Lower lobe of right lung (tissue), 2 donors: ENCODE measurements at regions not wholly inside any gene's neighbourhood (a gene's known extent, or its start where the extent isn't known, plus 50 kb on each side); places are given as distances from the start of the nearest gene placed in this dataset.
"Not testable (repeated sequence)": the region's sequence is repeated elsewhere in the genome, so short reads cannot be mapped to it uniquely, and the experiment has no call there.

Source experiments
- ATAC-seq, 2 donors: fragments of 200-7000 bp; cut with Tn5 transposase; one replicate each; pipeline ENCODE4 v1.9.1; 2020 to 2022; ENCODE audit warnings: mild to moderate bottlenecking in 2 of 2, moderate library complexity in 2 of 2
- DNase-seq: peaks from one replicate; pipeline ENCODE4 v3.0.0-alpha.2; 2020
- H3K27ac ChIP-seq: fragments of 200-600 bp; one replicate; pipeline ENCODE4 v1.8.0; 2022
- H3K27me3 ChIP-seq: fragments of 200-600 bp; one replicate; pipeline ENCODE4 v1.8.0; 2022; ENCODE audit warnings: low read depth
- H3K36me3 ChIP-seq: fragments of 200-600 bp; one replicate; pipeline ENCODE4 v1.8.0; 2022; ENCODE audit warnings: mild to moderate bottlenecking
- H3K4me1 ChIP-seq: fragments of 200-600 bp; one replicate; pipeline ENCODE4 v1.8.0; 2022
- H3K4me3 ChIP-seq: fragments of 200-600 bp; one replicate; pipeline ENCODE4 v1.8.0; 2022; ENCODE audit warnings: mild to moderate bottlenecking
- H3K9me3 ChIP-seq: fragments of 200-600 bp; one replicate; pipeline ENCODE4 v1.8.0; 2022
- intact Hi-C: fragments of 100-400 bp; cut with DNase I; formaldehyde crosslinking; loops from one replicate; pipeline ENCODE4 v1.11.0; 2022
- TF ChIP-seq, protein P1 (sequence below): fragments of 200-600 bp; IDR thresholded peaks from one replicate; pipeline ENCODE4 v1.8.0; 2022; ENCODE audit warnings: antibody characterized with exemption, mild to moderate bottlenecking
- donor health status: DM: no; HTN: yes; CAD: no; lungs with severe emphysema.

DNA sequence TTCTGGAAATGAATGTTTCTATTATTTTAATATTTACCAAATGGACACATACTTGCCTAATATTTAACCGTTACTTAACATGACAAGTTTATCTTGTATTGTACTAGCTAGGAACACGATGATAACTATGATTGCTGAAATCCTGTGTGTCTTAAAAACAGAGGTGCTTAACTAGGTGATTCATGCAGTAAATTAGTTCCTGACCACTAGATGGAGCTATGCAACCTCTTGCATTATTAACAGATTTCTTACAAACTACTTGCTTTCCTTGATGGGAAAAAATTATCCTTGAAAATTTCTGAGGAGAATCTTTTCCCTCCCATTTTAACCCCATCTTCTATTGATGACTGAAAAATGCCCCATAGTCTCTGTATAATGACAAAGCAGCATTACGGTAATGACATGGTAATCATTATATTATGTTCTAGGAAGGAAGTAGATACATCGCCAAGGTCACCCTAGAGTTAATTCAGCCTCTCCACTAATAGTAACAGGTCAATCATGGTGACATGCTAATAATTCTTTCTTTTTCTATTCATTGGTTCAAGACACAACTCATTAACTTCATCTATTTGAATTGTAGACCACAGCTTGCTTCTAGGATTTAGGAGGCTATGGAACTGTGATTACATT, 844.2 kb downstream of the RAPGEF2 start:
- H3K4me1 ChIP-seq = no peaks in the 10 kb centered on the region
- ATAC-seq (no peak), DNase-seq (no peak)
- no peak overlapping the region for H3K27ac ChIP-seq
- H3K27me3 ChIP-seq = no peaks in the 10 kb centered on the region
- intact Hi-C loops = no loop called here
- TF ChIP-seq, protein P1, sequence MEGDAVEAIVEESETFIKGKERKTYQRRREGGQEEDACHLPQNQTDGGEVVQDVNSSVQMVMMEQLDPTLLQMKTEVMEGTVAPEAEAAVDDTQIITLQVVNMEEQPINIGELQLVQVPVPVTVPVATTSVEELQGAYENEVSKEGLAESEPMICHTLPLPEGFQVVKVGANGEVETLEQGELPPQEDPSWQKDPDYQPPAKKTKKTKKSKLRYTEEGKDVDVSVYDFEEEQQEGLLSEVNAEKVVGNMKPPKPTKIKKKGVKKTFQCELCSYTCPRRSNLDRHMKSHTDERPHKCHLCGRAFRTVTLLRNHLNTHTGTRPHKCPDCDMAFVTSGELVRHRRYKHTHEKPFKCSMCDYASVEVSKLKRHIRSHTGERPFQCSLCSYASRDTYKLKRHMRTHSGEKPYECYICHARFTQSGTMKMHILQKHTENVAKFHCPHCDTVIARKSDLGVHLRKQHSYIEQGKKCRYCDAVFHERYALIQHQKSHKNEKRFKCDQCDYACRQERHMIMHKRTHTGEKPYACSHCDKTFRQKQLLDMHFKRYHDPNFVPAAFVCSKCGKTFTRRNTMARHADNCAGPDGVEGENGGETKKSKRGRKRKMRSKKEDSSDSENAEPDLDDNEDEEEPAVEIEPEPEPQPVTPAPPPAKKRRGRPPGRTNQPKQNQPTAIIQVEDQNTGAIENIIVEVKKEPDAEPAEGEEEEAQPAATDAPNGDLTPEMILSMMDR = peak; percentile 60
- H3K36me3 ChIP-seq = no peaks in the 10 kb centered on the region
- H3K9me3 ChIP-seq = no peaks in the 10 kb centered on the region
- no peak overlapping the region for H3K4me3 ChIP-seq

DNA sequence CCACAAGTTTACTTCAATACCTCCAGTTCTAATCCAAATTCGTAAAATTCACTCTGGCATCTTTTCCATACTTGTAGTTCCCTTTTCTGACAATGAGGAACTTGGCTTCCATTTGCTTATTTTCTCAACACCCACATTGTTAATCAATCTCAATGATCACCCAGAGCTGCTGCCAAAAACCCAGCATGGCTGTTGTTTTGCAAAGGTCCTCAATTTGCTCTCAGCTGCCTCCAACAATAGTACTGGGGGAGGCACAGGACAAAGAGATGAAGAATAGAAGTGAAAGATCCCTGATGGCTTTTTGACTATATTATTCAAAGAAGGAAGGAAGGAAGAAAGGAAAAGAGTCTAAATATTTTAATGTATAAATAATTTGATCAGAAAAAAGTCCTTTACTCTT, 847.8 kb downstream of the RAPGEF2 start:
- ATAC-seq (no peak), DNase-seq (no peak)
- TF ChIP-seq, protein P1 = no peak
- no peak overlapping the region for H3K27ac ChIP-seq
- no peak overlapping the region for H3K4me3 ChIP-seq
- no peaks in the 10 kb centered on the region for H3K27me3 ChIP-seq
- H3K9me3 ChIP-seq = no peaks in the 10 kb centered on the region
- H3K36me3 ChIP-seq = no peaks in the 10 kb centered on the region
- H3K4me1 ChIP-seq = no peaks in the 10 kb centered on the region
- intact Hi-C loops = no loop called here

DNA sequence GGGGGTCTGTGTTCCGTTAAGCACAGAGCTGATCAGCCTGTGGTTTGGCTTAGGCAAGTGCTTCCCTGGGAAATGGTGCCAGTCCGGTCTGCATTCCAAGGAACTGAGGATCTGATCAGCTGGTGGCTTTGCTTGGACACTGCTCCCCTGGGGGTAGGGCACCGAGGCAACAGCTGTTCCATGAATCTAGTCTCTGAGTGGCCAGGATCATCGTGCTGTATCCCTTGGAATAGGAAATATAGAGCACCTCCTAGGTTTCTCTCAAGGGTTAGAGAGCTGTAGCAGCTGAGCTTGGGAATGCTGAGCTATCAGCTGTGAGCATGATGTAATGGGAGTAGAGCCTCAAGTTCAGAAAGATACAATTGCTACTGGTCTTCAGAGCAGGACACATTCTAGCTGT, 863.9 kb downstream of the RAPGEF2 start:
- Histone ChIP-seq H3K36me3 (no peaks in the 10 kb centered on the region), H3K4me3 (no peak overlapping the region), H3K27me3 (no peaks in the 10 kb centered on the region), H3K9me3 (no peaks in the 10 kb centered on the region), H3K4me1 (no peaks in the 10 kb centered on the region), H3K27ac (no peak overlapping the region)
- TF ChIP-seq, protein P1 = no peak
- ATAC-seq (no peak), DNase-seq (no peak)
- intact Hi-C loops = no loop called here

DNA sequence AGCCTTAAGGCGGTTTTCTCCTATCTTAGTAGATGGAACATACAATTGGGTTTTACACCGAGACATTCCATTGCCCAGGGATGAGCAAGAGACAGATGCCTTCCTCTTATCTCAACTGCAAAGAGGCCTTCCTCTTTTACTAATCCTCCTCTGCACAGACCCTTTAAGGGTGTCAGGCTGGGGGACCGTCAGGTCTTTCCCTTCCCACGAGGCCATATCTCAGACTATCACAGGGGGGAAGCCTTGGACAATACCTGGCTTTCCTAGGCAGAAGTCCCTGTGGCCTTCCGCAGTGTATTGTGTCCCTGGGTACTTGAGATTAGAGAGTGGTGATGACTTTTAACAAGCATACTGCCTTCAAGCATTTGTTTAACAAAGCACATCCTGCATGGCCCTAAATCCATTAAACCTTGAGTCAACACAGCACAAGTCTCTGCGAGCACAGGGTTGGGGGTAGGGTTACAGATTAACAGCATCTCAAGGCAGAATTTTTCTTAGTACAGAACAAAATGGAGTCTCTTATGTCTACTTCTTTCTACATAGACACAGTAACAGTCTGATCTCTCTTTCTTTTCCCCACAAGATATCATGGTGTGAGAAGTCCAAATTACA, 874.1 kb downstream of the RAPGEF2 start:
- ATAC-seq, H3K27me3 ChIP-seq, H3K36me3 ChIP-seq, H3K9me3 ChIP-seq, intact Hi-C loops, DNase-seq, H3K27ac ChIP-seq, H3K4me3 ChIP-seq, H3K4me1 ChIP-seq: not testable (repeated sequence)

DNA sequence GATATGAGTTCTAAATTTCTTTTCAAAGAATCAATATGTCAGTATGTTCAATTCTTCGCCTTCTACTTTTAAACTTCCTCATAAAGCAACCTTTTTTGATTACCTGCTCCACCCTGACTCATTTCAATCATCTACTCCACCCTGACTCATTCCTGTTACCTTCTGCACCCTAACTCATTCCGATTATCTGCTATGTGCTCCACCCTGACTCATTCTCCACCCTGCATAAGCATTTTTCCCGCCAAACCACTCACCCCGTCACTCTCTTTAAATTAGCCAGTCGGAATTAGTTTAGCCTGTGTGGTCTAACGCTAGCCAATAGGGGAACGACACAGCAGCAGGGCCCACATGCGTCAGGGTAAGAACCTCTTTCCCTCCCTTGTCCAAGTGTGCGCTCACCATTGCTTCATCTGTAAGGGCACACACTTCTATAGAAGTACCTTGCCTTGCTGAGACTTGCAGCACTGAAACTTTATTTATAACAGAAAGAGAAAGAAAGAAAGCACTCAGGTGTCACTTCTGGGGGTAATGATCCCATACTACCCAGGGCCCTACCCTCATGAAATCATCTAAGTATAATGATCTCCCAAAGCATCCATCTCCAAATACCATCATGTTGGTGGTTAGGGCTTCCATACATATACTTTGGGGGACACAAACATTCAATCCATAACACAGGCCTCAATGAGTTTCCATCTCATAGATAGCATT, 875.2 kb downstream of the RAPGEF2 start:
- intact Hi-C loops = no loop called here
- no peaks in the 10 kb centered on the region for H3K4me1 ChIP-seq
- ATAC-seq (no peak), DNase-seq (no peak)
- TF ChIP-seq, protein P1 = no peak
- H3K27ac ChIP-seq = no peak overlapping the region
- no peaks in the 10 kb centered on the region for H3K27me3 ChIP-seq
- H3K36me3 ChIP-seq = no peaks in the 10 kb centered on the region
- H3K9me3 ChIP-seq = no peaks in the 10 kb centered on the region
- no peak overlapping the region for H3K4me3 ChIP-seq

DNA sequence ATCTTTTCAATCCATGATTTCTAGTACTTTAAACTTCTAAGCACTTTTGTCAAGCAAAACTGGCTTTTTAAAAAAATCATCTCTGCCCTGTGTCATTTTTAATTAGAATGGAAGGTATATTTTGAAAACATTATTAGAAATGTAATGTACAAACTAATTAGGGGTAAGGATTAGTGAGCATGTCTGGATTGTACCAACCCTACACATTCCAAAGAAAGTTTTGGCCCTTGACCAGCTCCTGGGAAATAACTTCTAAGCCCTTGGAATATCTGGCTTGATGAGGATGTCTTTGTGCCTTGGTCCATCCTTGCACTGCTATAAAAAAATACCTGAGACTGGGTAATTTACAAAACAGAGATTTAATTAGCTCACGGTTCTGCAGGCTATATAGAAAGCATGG, 876.5 kb downstream of the RAPGEF2 start:
- no peaks in the 10 kb centered on the region for H3K36me3 ChIP-seq
- H3K27ac ChIP-seq = no peak overlapping the region
- H3K4me1 ChIP-seq = no peaks in the 10 kb centered on the region
- no peak for DNase-seq
- TF ChIP-seq, protein P1 = no peak
- H3K4me3 ChIP-seq = no peak overlapping the region
- no peak for ATAC-seq
- no peaks in the 10 kb centered on the region for H3K27me3 ChIP-seq
- intact Hi-C loops = no loop called here
- H3K9me3 ChIP-seq = no peaks in the 10 kb centered on the region
